KMS-11 (cell line): ENCODE measurements at regions not wholly inside any gene's neighbourhood (a gene's known extent, or its start where the extent isn't known, plus 50 kb on each side); places are given as distances from the start of the nearest gene placed in this dataset.
"Not testable (repeated sequence)": the region's sequence is repeated elsewhere in the genome, so short reads cannot be mapped to it uniquely, and the experiment has no call there.

Source experiments
- H2AFZ ChIP-seq: fragments of 200-600 bp; sonication (generic); 2 replicates; pipeline ENCODE4 v1.6.1; 2016; ENCODE audit warnings: antibody characterized with exemption, mixed run types, low read depth
- H3K27ac ChIP-seq: fragments of 200-600 bp; sonication (generic); 2 replicates; pipeline ENCODE4 v1.6.1; 2016; ENCODE audit warnings: mild to moderate bottlenecking, mixed run types
- H3K27me3 ChIP-seq: fragments of 200-600 bp; sonication (generic); 2 replicates; pipeline ENCODE4 v1.6.1; 2017; ENCODE audit warnings: mild to moderate bottlenecking, low read depth, mixed run types, moderate library complexity; ENCODE audit not compliant: insufficient read depth
- H3K36me3 ChIP-seq: fragments of 200-600 bp; sonication (generic); 2 replicates; pipeline ENCODE4 v1.6.1; 2017; ENCODE audit warnings: mild to moderate bottlenecking, mixed run types; ENCODE audit not compliant: insufficient read depth
- H3K4me1 ChIP-seq: fragments of 200-600 bp; sonication (generic); 2 replicates; pipeline ENCODE4 v1.6.1; 2016; ENCODE audit warnings: mild to moderate bottlenecking, low read depth, mixed run types; ENCODE audit not compliant: poor library complexity, severe bottlenecking
- H3K4me2 ChIP-seq: fragments of 200-600 bp; sonication (generic); 2 replicates; pipeline ENCODE4 v1.7.0; 2016; ENCODE audit warnings: mild to moderate bottlenecking, mixed run types
- H3K4me3 ChIP-seq: fragments of 200-600 bp; sonication (generic); IDR thresholded peaks from 2 replicates; pipeline ENCODE4 v1.6.1; 2017; ENCODE audit warnings: low read depth, low read length, mixed read lengths; ENCODE audit not compliant: insufficient read depth
- H3K79me2 ChIP-seq: fragments of 200-600 bp; sonication (generic); 2 replicates; pipeline ENCODE4 v1.6.1; 2016; ENCODE audit warnings: low read depth, mixed run types; ENCODE audit not compliant: insufficient read depth
- H3K9ac ChIP-seq: fragments of 200-600 bp; sonication (generic); 2 replicates; pipeline ENCODE4 v1.6.1; 2016; ENCODE audit warnings: mild to moderate bottlenecking, mixed run types
- H4K20me1 ChIP-seq: fragments of 200-600 bp; sonication (generic); 2 replicates; pipeline ENCODE4 v1.6.1; 2016; ENCODE audit warnings: mild to moderate bottlenecking, mixed run types; ENCODE audit not compliant: insufficient read depth
- TF ChIP-seq, protein P1 (sequence below): fragments of 200-600 bp; sonication (generic); conservative IDR thresholded peaks from 2 replicates; pipeline ENCODE4 v1.6.1; 2017; ENCODE audit warnings: low read depth, mild to moderate bottlenecking, antibody characterized with exemption, low read length, moderate library complexity, mixed read lengths

DNA sequence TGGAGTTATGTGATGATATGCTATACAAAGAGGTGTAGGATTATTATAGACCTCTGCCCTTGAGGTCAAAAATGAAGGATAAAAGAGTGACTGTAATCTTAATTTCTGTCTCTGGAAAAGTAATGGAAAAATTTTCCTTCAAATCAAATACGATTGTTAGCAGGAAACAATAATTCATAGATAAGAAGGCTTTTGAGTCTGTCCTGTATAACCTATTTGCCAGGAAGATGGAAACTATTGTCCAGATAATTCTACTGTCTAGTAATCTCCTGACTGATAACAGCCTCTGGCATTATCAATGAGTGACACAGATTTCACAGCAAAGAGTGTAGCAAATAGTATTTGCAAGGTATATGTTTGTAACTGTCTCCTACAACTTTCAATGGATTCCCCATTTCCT, 307.8 kb downstream of the MTX2 start:
- TF ChIP-seq, protein P1, sequence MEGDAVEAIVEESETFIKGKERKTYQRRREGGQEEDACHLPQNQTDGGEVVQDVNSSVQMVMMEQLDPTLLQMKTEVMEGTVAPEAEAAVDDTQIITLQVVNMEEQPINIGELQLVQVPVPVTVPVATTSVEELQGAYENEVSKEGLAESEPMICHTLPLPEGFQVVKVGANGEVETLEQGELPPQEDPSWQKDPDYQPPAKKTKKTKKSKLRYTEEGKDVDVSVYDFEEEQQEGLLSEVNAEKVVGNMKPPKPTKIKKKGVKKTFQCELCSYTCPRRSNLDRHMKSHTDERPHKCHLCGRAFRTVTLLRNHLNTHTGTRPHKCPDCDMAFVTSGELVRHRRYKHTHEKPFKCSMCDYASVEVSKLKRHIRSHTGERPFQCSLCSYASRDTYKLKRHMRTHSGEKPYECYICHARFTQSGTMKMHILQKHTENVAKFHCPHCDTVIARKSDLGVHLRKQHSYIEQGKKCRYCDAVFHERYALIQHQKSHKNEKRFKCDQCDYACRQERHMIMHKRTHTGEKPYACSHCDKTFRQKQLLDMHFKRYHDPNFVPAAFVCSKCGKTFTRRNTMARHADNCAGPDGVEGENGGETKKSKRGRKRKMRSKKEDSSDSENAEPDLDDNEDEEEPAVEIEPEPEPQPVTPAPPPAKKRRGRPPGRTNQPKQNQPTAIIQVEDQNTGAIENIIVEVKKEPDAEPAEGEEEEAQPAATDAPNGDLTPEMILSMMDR = no peak
- Histone ChIP-seq H3K4me2 (no peak overlapping the region), H3K4me1 (no peaks in the 10 kb centered on the region), H3K9ac (no peak overlapping the region), H3K27ac (no peak overlapping the region), H3K36me3 (no peaks in the 10 kb centered on the region), H3K4me3 (no peak overlapping the region), H3K79me2 (no peaks in the 10 kb centered on the region), H4K20me1 (no peaks in the 10 kb centered on the region), H2AFZ (no peak overlapping the region), H3K27me3 (no peaks in the 10 kb centered on the region)

DNA sequence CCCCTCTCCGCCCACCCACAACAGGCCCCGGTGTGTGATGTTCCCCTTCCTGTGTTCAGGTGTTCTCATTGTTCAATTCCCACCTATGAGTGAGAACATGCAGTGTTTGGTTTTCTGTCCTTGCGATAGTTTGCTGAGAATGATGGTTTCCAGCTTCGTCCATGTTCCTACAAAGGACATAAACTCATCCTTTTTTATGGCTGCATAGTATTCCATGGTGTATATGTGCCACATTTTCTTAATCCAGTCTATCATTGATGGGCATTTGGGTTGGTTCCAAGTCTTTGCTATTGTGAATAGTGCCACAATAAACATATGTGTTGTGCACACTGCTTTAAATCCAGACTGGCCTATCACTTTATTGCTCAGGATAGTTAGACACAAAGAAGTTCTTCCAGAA, 309.1 kb downstream of the MTX2 start:
- not testable (repeated sequence) for H4K20me1 ChIP-seq, H2AFZ ChIP-seq, H3K36me3 ChIP-seq, H3K4me2 ChIP-seq, H3K4me1 ChIP-seq, H3K4me3 ChIP-seq, H3K27me3 ChIP-seq, H3K9ac ChIP-seq, H3K27ac ChIP-seq, H3K79me2 ChIP-seq

DNA sequence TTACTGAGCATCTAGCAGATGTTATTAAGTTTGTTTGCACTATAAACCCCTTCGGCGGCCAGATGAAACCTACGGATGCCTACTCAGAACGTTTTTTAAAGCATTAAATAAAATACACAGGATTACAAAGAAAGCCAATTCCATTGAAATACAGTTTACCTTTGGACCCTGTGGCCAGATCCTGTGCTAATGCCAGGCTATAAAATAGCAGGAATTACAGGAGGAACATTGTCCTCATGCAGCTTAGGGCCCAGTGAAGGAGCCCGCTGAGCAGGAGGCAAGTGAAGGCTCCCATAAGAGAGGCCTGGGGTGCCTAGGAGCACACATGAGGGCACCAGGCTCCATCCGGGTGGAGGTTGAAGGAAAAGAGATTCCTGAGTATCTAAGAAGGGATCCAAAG, 310.4 kb downstream of the MTX2 start:
- no peak overlapping the region for H3K4me3 ChIP-seq
- H3K4me2 ChIP-seq = no peak overlapping the region
- H3K36me3 ChIP-seq = no peaks in the 10 kb centered on the region
- H3K27me3 ChIP-seq = no peaks in the 10 kb centered on the region
- no peak overlapping the region for H3K9ac ChIP-seq
- no peaks in the 10 kb centered on the region for H3K4me1 ChIP-seq
- no peak overlapping the region for H3K27ac ChIP-seq
- no peak overlapping the region for H2AFZ ChIP-seq
- no peaks in the 10 kb centered on the region for H3K79me2 ChIP-seq
- no peaks in the 10 kb centered on the region for H4K20me1 ChIP-seq
- TF ChIP-seq, protein P1 = no peak

DNA sequence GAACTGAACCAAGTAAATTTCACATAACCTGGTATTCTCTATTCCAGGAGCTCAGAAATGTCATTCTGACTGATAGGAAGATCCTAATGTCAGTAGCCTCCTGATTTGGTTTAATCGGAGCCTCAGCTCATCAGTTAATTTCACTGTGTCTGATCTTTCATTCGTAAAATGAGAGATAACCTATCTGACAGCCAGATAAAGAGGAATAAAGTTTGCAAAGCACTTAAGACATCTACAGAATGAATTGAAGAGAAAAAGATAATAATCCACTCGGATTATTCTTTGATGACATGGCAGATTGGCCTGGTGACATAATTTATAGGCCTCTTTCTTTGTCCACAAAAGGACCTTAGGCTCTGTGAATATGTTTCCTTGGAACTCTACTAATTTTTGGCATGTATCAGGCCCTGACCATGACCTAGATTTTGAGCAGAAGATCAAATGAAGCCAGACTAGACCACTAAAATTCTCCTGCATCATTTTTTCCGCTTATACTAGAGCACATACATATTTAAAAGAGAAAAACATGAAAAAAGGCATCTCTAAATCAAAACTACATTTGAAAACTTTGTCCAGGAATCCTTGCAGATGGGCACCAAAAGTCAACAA, 312.4 kb downstream of the MTX2 start:
- no peaks in the 10 kb centered on the region for H3K27me3 ChIP-seq

DNA sequence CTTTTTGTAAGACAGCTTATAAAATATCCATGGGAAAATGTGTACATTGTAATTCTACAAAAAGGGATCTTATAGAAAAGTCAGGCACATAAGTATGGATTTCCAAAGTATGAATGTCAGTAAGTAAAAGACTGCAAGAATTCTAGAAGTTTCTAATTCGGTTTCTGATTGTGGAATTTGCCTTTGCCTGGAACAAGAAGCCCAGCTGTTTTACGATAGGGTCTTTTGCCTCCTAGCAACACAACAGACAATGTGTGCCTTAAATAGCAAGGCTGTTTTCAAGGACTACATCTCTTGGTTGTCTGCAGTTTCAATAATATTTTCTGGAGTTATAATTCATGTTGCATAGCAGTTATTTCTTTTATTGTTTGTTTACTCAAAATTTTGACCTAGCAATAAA, 312.9 kb downstream of the MTX2 start:
- Histone ChIP-seq H3K4me2 (no peak overlapping the region), H3K4me3 (no peak overlapping the region), H3K4me1 (no peaks in the 10 kb centered on the region), H3K79me2 (no peaks in the 10 kb centered on the region), H4K20me1 (no peaks in the 10 kb centered on the region), H3K27me3 (no peaks in the 10 kb centered on the region), H3K27ac (no peak overlapping the region), H3K36me3 (no peaks in the 10 kb centered on the region), H2AFZ (no peak overlapping the region), H3K9ac (no peak overlapping the region)
- TF ChIP-seq, protein P1 = no peak

More for the DNA sequence above, 312.4 kb downstream of the MTX2 start:
- Histone ChIP-seq H4K20me1 (no peaks in the 10 kb centered on the region), H3K9ac (no peak overlapping the region), H3K4me2 (no peak overlapping the region), H3K27ac (no peak overlapping the region), H3K79me2 (no peaks in the 10 kb centered on the region), H2AFZ (no peak overlapping the region), H3K4me1 (no peaks in the 10 kb centered on the region), H3K36me3 (no peaks in the 10 kb centered on the region), H3K4me3 (no peak overlapping the region)
- TF ChIP-seq, protein P1 = no peak
